MM.1S (cell line): ENCODE measurements at regions not wholly inside any gene's neighbourhood (a gene's known extent, or its start where the extent isn't known, plus 50 kb on each side); places are given as distances from the start of the nearest gene placed in this dataset.

ENCODE experiments used
- DNase-seq: peaks from one replicate; pipeline ENCODE4 v3.0.0-alpha.2; 2015
- H2AFZ ChIP-seq: fragments of 300-600 bp; sonication (generic); 2 replicates; pipeline ENCODE4 v1.6.0; 2016; ENCODE audit warnings: antibody characterized with exemption, low read length
- H3F3A ChIP-seq: fragments of 300-600 bp; sonication (generic); 2 replicates; pipeline ENCODE4 v1.6.1; 2016; ENCODE audit warnings: mild to moderate bottlenecking, antibody characterized with exemption, low read length, moderate library complexity, mixed read lengths; ENCODE audit not compliant: insufficient read depth
- H3K27ac ChIP-seq: fragments of 300-600 bp; sonication (generic); 2 replicates; pipeline ENCODE4 v1.5.1; 2016; ENCODE audit warnings: mild to moderate bottlenecking, low read length
- H3K27me3 ChIP-seq: fragments of 300-600 bp; sonication (generic); replicated peaks from 2 replicates; pipeline ENCODE4 v1.6.0; 2016; ENCODE audit warnings: low read length; ENCODE audit not compliant: insufficient read depth
- H3K36me3 ChIP-seq: fragments of 300-600 bp; sonication (generic); replicated peaks from 2 replicates; pipeline ENCODE4 v1.6.1; 2016; ENCODE audit warnings: mild to moderate bottlenecking, low read length, mixed read lengths; ENCODE audit not compliant: insufficient read depth
- H3K4me1 ChIP-seq: fragments of 300-600 bp; sonication (generic); 2 replicates; pipeline ENCODE4 v1.6.1; 2016; ENCODE audit warnings: low read length, mixed read lengths
- H3K4me2 ChIP-seq: fragments of 300-600 bp; sonication (generic); 2 replicates; pipeline ENCODE4 v1.6.0; 2016; ENCODE audit warnings: low read depth, low read length
- H3K4me3 ChIP-seq: fragments of 300-600 bp; sonication (generic); 2 replicates; pipeline ENCODE4 v1.5.1; 2016; ENCODE audit warnings: low read length, mixed read lengths
- H3K79me2 ChIP-seq: fragments of 300-600 bp; sonication (generic); 2 replicates; pipeline ENCODE4 v1.6.1; 2016; ENCODE audit warnings: mixed run types, low read length, mixed read lengths
- H3K9ac ChIP-seq: fragments of 300-600 bp; sonication (generic); 2 replicates; pipeline ENCODE4 v1.6.1; 2016; ENCODE audit warnings: low read length, mixed read lengths
- H3K9me2 ChIP-seq: fragments of 300-600 bp; sonication (generic); replicated peaks from 2 replicates; pipeline ENCODE4 v1.6.1; 2016; ENCODE audit warnings: mild to moderate bottlenecking, low read length, mixed read lengths; ENCODE audit not compliant: insufficient read depth
- H3K9me3 ChIP-seq: fragments of 300-600 bp; sonication (generic); replicated peaks from 2 replicates; pipeline ENCODE4 v1.6.1; 2016; ENCODE audit warnings: mild to moderate bottlenecking, low read length, mixed read lengths; ENCODE audit not compliant: insufficient read depth
- H4K20me1 ChIP-seq: fragments of 300-600 bp; sonication (generic); 2 replicates; pipeline ENCODE4 v1.6.1; 2016; ENCODE audit warnings: mild to moderate bottlenecking, low read length, moderate library complexity, mixed read lengths; ENCODE audit not compliant: insufficient read depth
- CTCF ChIP-seq: fragments of 300-600 bp; sonication (generic); IDR thresholded peaks from 2 replicates; pipeline ENCODE4 v1.5.1; 2016; ENCODE audit warnings: antibody characterized with exemption, low read length, mixed read lengths
- EZH2 ChIP-seq: fragments of 300-600 bp; sonication (generic); optimal IDR thresholded peaks from 2 replicates; pipeline ENCODE3; 2017; ENCODE audit warnings: low read depth, mild to moderate bottlenecking, antibody characterized with exemption, low read length, mixed read lengths
- EZH2phosphoT487 ChIP-seq: fragments of 300-600 bp; sonication (generic); IDR thresholded peaks from 2 replicates; pipeline ENCODE4 v1.6.1; 2018; ENCODE audit warnings: antibody characterized with exemption, low read length

GRCh38 chr4:25540734-25541133 lies 114.9 kb upstream of the SLC34A2 start:
- H3K36me3 ChIP-seq: no peaks in the 10 kb centered on the region
- H3K27ac ChIP-seq: no peak overlapping the region
- no peak overlapping the region for H3K4me2 ChIP-seq
- H3K9ac ChIP-seq: no peak overlapping the region
- H4K20me1 ChIP-seq: no peaks in the 10 kb centered on the region
- no peak for TF ChIP-seq EZH2
- no peak for TF ChIP-seq CTCF
- TF ChIP-seq EZH2phosphoT487: no peak
- no peak overlapping the region for H3K4me3 ChIP-seq
- no peak overlapping the region for H2AFZ ChIP-seq
- H3F3A ChIP-seq: no peaks in the 10 kb centered on the region
- no peaks in the 10 kb centered on the region for H3K4me1 ChIP-seq
- H3K27me3 ChIP-seq: no peaks in the 10 kb centered on the region
- no peaks in the 10 kb centered on the region for H3K9me2 ChIP-seq
- no peaks in the 10 kb centered on the region for H3K79me2 ChIP-seq
- no peaks in the 10 kb centered on the region for H3K9me3 ChIP-seq
- no peak for DNase-seq

DNA sequence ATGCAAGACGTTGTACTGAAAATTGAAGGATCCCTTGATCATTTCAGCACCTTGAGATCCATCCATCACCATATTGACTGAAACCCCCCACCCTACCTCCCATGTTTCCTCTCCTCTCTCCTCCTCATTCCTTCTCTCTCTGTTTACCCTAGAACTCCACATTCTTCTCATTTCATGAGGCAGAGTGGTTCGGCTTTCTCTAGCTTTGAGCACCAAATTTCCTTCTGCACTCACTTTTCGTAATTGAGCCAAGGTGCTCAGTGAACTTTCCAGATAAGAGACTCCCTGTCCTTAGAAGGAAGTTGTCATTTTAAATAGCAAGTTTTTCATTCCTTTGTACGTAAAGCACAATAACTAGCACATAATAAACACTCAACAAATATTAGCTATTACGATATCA lies 108.3 kb upstream of the SLC34A2 start:
- Histone ChIP-seq H3K27ac (no peak overlapping the region), H3K4me1 (no peaks in the 10 kb centered on the region), H3K79me2 (no peaks in the 10 kb centered on the region), H3K9ac (no peak overlapping the region), H3K27me3 (no peaks in the 10 kb centered on the region), H3K4me3 (no peak overlapping the region), H2AFZ (no peak overlapping the region), H3K9me2 (no peaks in the 10 kb centered on the region), H4K20me1 (no peaks in the 10 kb centered on the region), H3K36me3 (no peaks in the 10 kb centered on the region), H3F3A (no peaks in the 10 kb centered on the region), H3K9me3 (no peaks in the 10 kb centered on the region), H3K4me2 (no peak overlapping the region)
- no peak for DNase-seq
- TF ChIP-seq EZH2: no peak
- no peak for TF ChIP-seq EZH2phosphoT487
- no peak for TF ChIP-seq CTCF

GRCh38 chr4:25549413-25549812 lies 106.2 kb upstream of the SLC34A2 start:
- H3K79me2 ChIP-seq: no peaks in the 10 kb centered on the region
- no peak overlapping the region for H3K27ac ChIP-seq
- H2AFZ ChIP-seq: no peak overlapping the region
- H3K9ac ChIP-seq: no peak overlapping the region
- no peaks in the 10 kb centered on the region for H3K27me3 ChIP-seq
- H3K9me3 ChIP-seq: no peaks in the 10 kb centered on the region
- no peak overlapping the region for H3K4me2 ChIP-seq
- H3K9me2 ChIP-seq: no peaks in the 10 kb centered on the region
- H3K4me1 ChIP-seq: no peaks in the 10 kb centered on the region
- H3K36me3 ChIP-seq: no peaks in the 10 kb centered on the region
- H3F3A ChIP-seq: no peaks in the 10 kb centered on the region
- H3K4me3 ChIP-seq: no peak overlapping the region
- TF ChIP-seq CTCF (no peak), EZH2 (no peak), EZH2phosphoT487 (no peak)
- no peaks in the 10 kb centered on the region for H4K20me1 ChIP-seq
- no peak for DNase-seq
